ENCODE measurements at regions not wholly inside any gene's neighbourhood (a gene's known extent, or its start where the extent isn't known, plus 50 kb on each side); places are given as distances from the start of the nearest gene placed in this dataset.

GRCh38 chr5:138625134-138625533, 49.9 kb upstream of the HSPA9 start:
- no peaks in the 10 kb centered on the region for H3K79me2 ChIP-seq (ENCODE audit: insufficient read depth, low read length)
- Mint-ChIP-seq H3K27me3 (ENCODE audit: low read depth, unreplicated experiment) (peaks cover 13% of the 10 kb centered on the region), H3K27ac (ENCODE audit: unreplicated experiment) (no peak overlapping the region), H3K4me3 (ENCODE audit: unreplicated experiment) (no peak overlapping the region), H3K9me3 (ENCODE audit: unreplicated experiment) (peaks cover 2% of the 10 kb centered on the region), H3K4me1 (ENCODE audit: low read depth, unreplicated experiment) (no peaks in the 10 kb centered on the region), H3K36me3 (ENCODE audit: low read depth, unreplicated experiment) (no peaks in the 10 kb centered on the region)
- no peak overlapping the region for H3K4me2 ChIP-seq (ENCODE audit: low read length)
- no peaks in the 10 kb centered on the region for H4K20me1 ChIP-seq (ENCODE audit: insufficient read depth, low read length)
- no peak overlapping the region for H2AFZ ChIP-seq (ENCODE audit: low read depth, low read length)
- no peak overlapping the region for H3K9ac ChIP-seq (ENCODE audit: low read length)
- DNase-seq (ENCODE audit: low read depth), result no peak
- H3K27me3 ChIP-seq (ENCODE audit: insufficient read depth, low read length), result no peaks in the 10 kb centered on the region
- H3K4me3 ChIP-seq (ENCODE audit: insufficient read depth, low read depth, low read length), result no peak overlapping the region
- H3K4me1 ChIP-seq (ENCODE audit: insufficient read depth, low read length), result no peaks in the 10 kb centered on the region
- H3K9me3 ChIP-seq (ENCODE audit: insufficient read depth, low read depth, low read length), result no peaks in the 10 kb centered on the region
- TF ChIP-seq CTCF (IDR thresholded peaks at IDR 0.05; ENCODE audit: insufficient read depth, low read depth, low read length) (no peak), EZH2 (IDR thresholded peaks at IDR 0.05; ENCODE audit: insufficient read depth, low read length) (no peak)
- FAIRE-seq, result no peak
- no peaks in the 10 kb centered on the region for H3K36me3 ChIP-seq (ENCODE audit: insufficient read depth, low read length)
- no peak overlapping the region for H3K27ac ChIP-seq (ENCODE audit: low read depth, low read length)
